MCF 10A (cell line): ENCODE measurements at regions not wholly inside any gene's neighbourhood (a gene's known extent, or its start where the extent isn't known, plus 50 kb on each side); places are given as distances from the start of the nearest gene placed in this dataset.

Source experiments
- BruUV-seq: library from RNA; stranded (reverse); fragments of 400-500 nt; replicated peaks from 2 replicates; lab custom pipeline; 2021; lab: Mats Ljungman, UMichigan
- CTCF ChIA-PET: fragments of 300-600 bp; sonication (Branson Sonifier 250); formaldehyde crosslinking; extraction: SDS; loops from one replicate; lab custom pipeline; 2021; ENCODE audit warnings: antibody characterized with exemption, inconsistent platforms; lab: Yijun Ruan, JAX
- POLR2A ChIA-PET: fragments of 300-600, 350-650 bp; sonication (Branson Sonifier 250); formaldehyde crosslinking; extraction: SDS; loops from one replicate; lab custom pipeline; 2020; ENCODE audit warnings: antibody characterized with exemption, inconsistent platforms; lab: Yijun Ruan, JAX
- DNase-seq: peaks from one replicate; pipeline ENCODE4 v3.0.0-alpha.2; 2018; ENCODE audit not compliant: unreplicated experiment
- H3K27ac Mint-ChIP-seq: one replicate; pipeline ENCODE4 v1.8.0; 2022; ENCODE audit warnings: mild to moderate bottlenecking, low read depth, mixed read lengths; ENCODE audit not compliant: unreplicated experiment
- H3K27me3 Mint-ChIP-seq: one replicate; pipeline ENCODE4 v1.8.0; 2022; ENCODE audit warnings: mixed read lengths; ENCODE audit not compliant: insufficient read depth, unreplicated experiment
- H3K36me3 Mint-ChIP-seq: one replicate; pipeline ENCODE4 v1.8.0; 2022; ENCODE audit warnings: mild to moderate bottlenecking, moderate library complexity, mixed read lengths; ENCODE audit not compliant: insufficient read depth, unreplicated experiment
- H3K4me1 Mint-ChIP-seq: one replicate; pipeline ENCODE4 v1.8.0; 2022; ENCODE audit warnings: mixed read lengths; ENCODE audit not compliant: insufficient read depth, unreplicated experiment
- H3K4me3 Mint-ChIP-seq: one replicate; pipeline ENCODE4 v1.8.0; 2022; ENCODE audit warnings: mild to moderate bottlenecking, moderate library complexity, mixed read lengths; ENCODE audit not compliant: unreplicated experiment
- H3K9me3 Mint-ChIP-seq: one replicate; pipeline ENCODE4 v1.8.0; 2022; ENCODE audit warnings: mixed read lengths; ENCODE audit not compliant: unreplicated experiment
- CTCF ChIP-seq: fragments of 200-600 bp; IDR thresholded peaks from one replicate; pipeline ENCODE4 v1.8.0; 2022; ENCODE audit warnings: antibody characterized with exemption, mild to moderate bottlenecking; ENCODE audit not compliant: unreplicated experiment
- intact Hi-C: fragments of 100-400 bp; cut with micrococcal nuclease; formaldehyde crosslinking; loops from 2 replicates; pipeline ENCODE4 v1.14.1; 2022

- no peak for TF ChIP-seq CTCF
- Mint-ChIP-seq H3K27ac (no peak overlapping the region), H3K27me3 (peaks cover 13% of the 10 kb centered on the region), H3K9me3 (peaks cover 10% of the 10 kb centered on the region), H3K4me1 (no peaks in the 10 kb centered on the region), H3K4me3 (no peak overlapping the region), H3K36me3 (no peaks in the 10 kb centered on the region)
- ChIA-PET POLR2A (interaction anchor here (0.6 kb wide), 1 partner anchor 9 kb away, joined by 5 read pairs; no protein-coding TSS in a partner anchor), CTCF (interaction anchor here (0.6 kb wide), 1 partner anchor 15 kb away, joined by 3 read pairs; no protein-coding TSS in a partner anchor)
- intact Hi-C loops = no loop called here
- BruUV-seq = no TSS peak
- DNase-seq = no peak
Observed at GRCh38 chr20:51237791-51238190, 214.9 kb upstream of the KCNG1 start.

GRCh38 chr20:51237278-51237677, 214.4 kb upstream of the KCNG1 start:
- H3K9me3 Mint-ChIP-seq = peaks cover 6% of the 10 kb centered on the region
- TF ChIP-seq CTCF = no peak
- H3K36me3 Mint-ChIP-seq = no peaks in the 10 kb centered on the region
- intact Hi-C loops = no loop called here
- DNase-seq = no peak
- H3K27ac Mint-ChIP-seq = no peak overlapping the region
- peaks cover 13% of the 10 kb centered on the region for H3K27me3 Mint-ChIP-seq
- ChIA-PET CTCF (interaction anchor here (0.6 kb wide), 1 partner anchor 14 kb away, joined by 3 read pairs; no protein-coding TSS in a partner anchor), POLR2A (no interaction called here)
- no TSS peak for BruUV-seq
- H3K4me1 Mint-ChIP-seq = no peaks in the 10 kb centered on the region
- H3K4me3 Mint-ChIP-seq = no peak overlapping the region

- H3K36me3 Mint-ChIP-seq = no peaks in the 10 kb centered on the region
- H3K4me3 Mint-ChIP-seq = no peak overlapping the region
- ChIA-PET POLR2A (no interaction called here), CTCF (no interaction called here)
- no peaks in the 10 kb centered on the region for H3K4me1 Mint-ChIP-seq
- no peak overlapping the region for H3K27ac Mint-ChIP-seq
- no peak for DNase-seq
- intact Hi-C loops = no loop called here
- BruUV-seq = no TSS peak
- peaks cover 20% of the 10 kb centered on the region for H3K27me3 Mint-ChIP-seq
- TF ChIP-seq CTCF = no peak
- H3K9me3 Mint-ChIP-seq = no peaks in the 10 kb centered on the region
Observed at GRCh38 chr20:51236421-51236820, 213.5 kb upstream of the KCNG1 start.

- Mint-ChIP-seq H3K9me3 (no peaks in the 10 kb centered on the region), H3K4me3 (no peak overlapping the region), H3K27me3 (peaks cover 22% of the 10 kb centered on the region), H3K4me1 (no peaks in the 10 kb centered on the region), H3K36me3 (no peaks in the 10 kb centered on the region), H3K27ac (no peak overlapping the region)
- no TSS peak for BruUV-seq
- TF ChIP-seq CTCF = no peak
- CTCF ChIA-PET = interaction anchor here (0.6 kb wide), 1 partner anchor 445 kb away, joined by 3 read pairs; no protein-coding TSS in a partner anchor
- intact Hi-C loops = no loop called here
- POLR2A ChIA-PET = interaction anchor here (0.6 to 1.1 kb wide), 3 partner anchors 11 to 1852 kb away, joined by 3 to 4 read pairs (median 4); no protein-coding TSS in a partner anchor
- no peak for DNase-seq
Observed at GRCh38 chr20:51233345-51233744, 210.4 kb upstream of the KCNG1 start.
